ENCODE measurements at regions not wholly inside any gene's neighbourhood (a gene's known extent, or its start where the extent isn't known, plus 50 kb on each side); places are given as distances from the start of the nearest gene placed in this dataset.

DNA sequence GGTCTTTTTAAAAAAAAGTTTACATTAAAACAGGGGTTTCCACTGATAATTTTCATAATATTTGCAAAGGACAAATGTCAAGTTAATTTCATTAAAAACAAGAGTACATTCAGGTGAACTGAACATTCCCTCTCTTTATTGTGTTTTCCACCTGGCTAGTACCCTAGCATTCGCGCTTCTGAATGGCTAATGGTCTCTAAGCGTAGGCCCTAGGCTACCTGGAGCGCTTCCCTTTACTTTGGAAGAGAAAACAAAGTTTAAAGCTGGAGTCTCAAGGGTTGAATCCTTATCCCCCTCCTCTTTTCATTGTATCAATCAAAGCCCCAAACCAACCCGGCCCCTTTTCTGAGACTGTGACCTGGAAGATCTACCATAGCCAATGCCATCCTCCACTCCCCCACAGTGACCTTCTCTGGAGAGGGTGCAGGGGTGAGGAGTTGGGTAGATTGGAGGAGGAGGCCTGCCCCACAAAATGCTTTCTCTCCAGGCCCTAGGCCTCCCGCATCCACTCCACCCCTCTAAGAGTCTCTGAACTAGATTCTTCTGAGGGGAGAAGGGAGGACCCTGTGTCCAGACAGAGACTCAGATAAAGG is 73.3 kb upstream of the TBCA start:
- Histone ChIP-seq H3K27ac (ENCODE audit: low read length) (no peak overlapping the region), H3K27me3 (ENCODE audit: low read length) (no peaks in the 10 kb centered on the region), H3K79me2 (ENCODE audit: low read length) (no peaks in the 10 kb centered on the region), H3K9ac (ENCODE audit: low read length) (no peak overlapping the region), H2AFZ (ENCODE audit: low read length) (no peak overlapping the region), H3K9me3 (ENCODE audit: low read length) (no peaks in the 10 kb centered on the region), H4K20me1 (ENCODE audit: low read length) (no peaks in the 10 kb centered on the region), H3K4me2 (ENCODE audit: low read length) (no peak overlapping the region), H3F3A (ENCODE audit: low read length, unreplicated experiment) (no peaks in the 10 kb centered on the region), H3K9me2 (replicated peaks; ENCODE audit: low read length) (no peaks in the 10 kb centered on the region), H3K4me1 (ENCODE audit: insufficient read depth, low read length) (no peaks in the 10 kb centered on the region), H3K36me3 (ENCODE audit: low read depth, low read length) (no peaks in the 10 kb centered on the region), H3K4me3 (ENCODE audit: low read length) (no peak overlapping the region)
- ChIA-PET CTCF (no interaction called here), POLR2A (ENCODE audit: unreplicated experiment) (no interaction called here)
- DNase-seq (no peak), ATAC-seq (no peak)
- no TSS peak for BruUV-seq (replicated peaks)
- no peak for TF ChIP-seq EZH2phosphoT487 (IDR thresholded peaks at IDR 0.05; ENCODE audit: borderline replicate concordance, low read length)
- no peak for TF ChIP-seq EZH2 (IDR thresholded peaks at IDR 0.05; ENCODE audit: low read length, unreplicated experiment)
- TF ChIP-seq, protein P1, sequence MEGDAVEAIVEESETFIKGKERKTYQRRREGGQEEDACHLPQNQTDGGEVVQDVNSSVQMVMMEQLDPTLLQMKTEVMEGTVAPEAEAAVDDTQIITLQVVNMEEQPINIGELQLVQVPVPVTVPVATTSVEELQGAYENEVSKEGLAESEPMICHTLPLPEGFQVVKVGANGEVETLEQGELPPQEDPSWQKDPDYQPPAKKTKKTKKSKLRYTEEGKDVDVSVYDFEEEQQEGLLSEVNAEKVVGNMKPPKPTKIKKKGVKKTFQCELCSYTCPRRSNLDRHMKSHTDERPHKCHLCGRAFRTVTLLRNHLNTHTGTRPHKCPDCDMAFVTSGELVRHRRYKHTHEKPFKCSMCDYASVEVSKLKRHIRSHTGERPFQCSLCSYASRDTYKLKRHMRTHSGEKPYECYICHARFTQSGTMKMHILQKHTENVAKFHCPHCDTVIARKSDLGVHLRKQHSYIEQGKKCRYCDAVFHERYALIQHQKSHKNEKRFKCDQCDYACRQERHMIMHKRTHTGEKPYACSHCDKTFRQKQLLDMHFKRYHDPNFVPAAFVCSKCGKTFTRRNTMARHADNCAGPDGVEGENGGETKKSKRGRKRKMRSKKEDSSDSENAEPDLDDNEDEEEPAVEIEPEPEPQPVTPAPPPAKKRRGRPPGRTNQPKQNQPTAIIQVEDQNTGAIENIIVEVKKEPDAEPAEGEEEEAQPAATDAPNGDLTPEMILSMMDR (conservative IDR thresholded peaks at IDR 0.05; ENCODE audit: low read depth, low read length) = no peak
- intact Hi-C loops (cut with micrococcal nuclease) = no loop called here

DNA sequence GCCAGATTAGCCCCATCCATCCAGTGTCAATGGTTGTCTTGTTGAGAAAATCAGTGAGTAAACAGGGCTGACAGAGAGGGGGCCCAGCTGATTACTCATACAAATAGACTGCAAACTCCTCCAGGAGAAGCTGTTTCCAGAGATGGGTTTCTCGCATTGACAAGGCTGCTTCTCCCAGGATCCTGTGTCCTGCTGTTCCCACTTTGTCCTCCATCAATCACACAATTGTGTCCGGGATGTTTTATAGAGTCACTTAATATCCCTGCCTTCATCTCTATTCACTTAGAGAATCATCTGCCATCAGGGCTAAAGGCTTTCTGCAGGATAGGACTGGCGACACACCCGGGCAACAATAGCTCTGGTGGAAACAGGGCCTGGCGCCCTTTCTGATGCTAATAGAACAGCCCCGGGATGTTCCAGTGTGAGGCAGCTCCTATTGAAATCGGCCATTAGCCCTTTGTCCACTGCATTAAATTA is 71.7 kb upstream of the TBCA start:
- no peak overlapping the region for H3K4me2 ChIP-seq (ENCODE audit: low read length)
- H3K4me1 ChIP-seq (ENCODE audit: insufficient read depth, low read length) = no peaks in the 10 kb centered on the region
- no peak for DNase-seq
- H3K9me3 ChIP-seq (ENCODE audit: low read length) = no peaks in the 10 kb centered on the region
- ATAC-seq = no peak
- no peaks in the 10 kb centered on the region for H3K79me2 ChIP-seq (ENCODE audit: low read length)
- no peaks in the 10 kb centered on the region for H3K36me3 ChIP-seq (ENCODE audit: low read depth, low read length)
- ChIA-PET CTCF (no interaction called here), POLR2A (ENCODE audit: unreplicated experiment) (no interaction called here)
- no TSS peak for BruUV-seq (replicated peaks)
- TF ChIP-seq EZH2 (IDR thresholded peaks at IDR 0.05; ENCODE audit: low read length, unreplicated experiment) (no peak), EZH2phosphoT487 (IDR thresholded peaks at IDR 0.05; ENCODE audit: borderline replicate concordance, low read length) (no peak)
- TF ChIP-seq, protein P1 (conservative IDR thresholded peaks at IDR 0.05; ENCODE audit: low read depth, low read length) = no peak
- no peak overlapping the region for H3K4me3 ChIP-seq (ENCODE audit: low read length)
- H3K9ac ChIP-seq (ENCODE audit: low read length) = no peak overlapping the region
- no peak overlapping the region for H3K27ac ChIP-seq (ENCODE audit: low read length)
- H3K27me3 ChIP-seq (ENCODE audit: low read length) = no peaks in the 10 kb centered on the region
- H2AFZ ChIP-seq (ENCODE audit: low read length) = no peak overlapping the region
- H4K20me1 ChIP-seq (ENCODE audit: low read length) = no peaks in the 10 kb centered on the region
- no peaks in the 10 kb centered on the region for H3K9me2 ChIP-seq (replicated peaks; ENCODE audit: low read length)
- no peaks in the 10 kb centered on the region for H3F3A ChIP-seq (ENCODE audit: low read length, unreplicated experiment)
- intact Hi-C loops (cut with micrococcal nuclease) = no loop called here

DNA sequence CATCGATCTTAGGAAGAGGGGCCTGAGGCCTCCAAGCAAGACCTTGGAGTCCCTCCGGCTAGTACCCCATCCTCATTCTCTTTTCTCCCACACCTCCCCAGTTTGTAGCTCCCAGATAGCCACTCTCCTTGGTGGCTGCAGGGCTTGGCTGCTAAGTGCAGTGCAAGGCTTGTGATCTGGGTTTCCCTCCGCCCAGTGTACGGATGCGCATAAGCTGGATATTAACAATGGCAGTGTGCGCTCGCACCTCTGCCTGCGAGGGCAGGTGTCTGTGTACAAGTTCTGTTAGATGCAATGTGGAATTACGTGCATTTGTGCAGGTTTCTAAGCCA is 71.0 kb upstream of the TBCA start:
- ChIA-PET CTCF (no interaction called here), POLR2A (ENCODE audit: unreplicated experiment) (no interaction called here)
- Histone ChIP-seq H3K79me2 (ENCODE audit: low read length) (no peaks in the 10 kb centered on the region), H3K9me3 (ENCODE audit: low read length) (no peaks in the 10 kb centered on the region), H3K4me2 (ENCODE audit: low read length) (no peak overlapping the region), H3F3A (ENCODE audit: low read length, unreplicated experiment) (no peaks in the 10 kb centered on the region), H3K9me2 (replicated peaks; ENCODE audit: low read length) (no peaks in the 10 kb centered on the region), H3K9ac (ENCODE audit: low read length) (no peak overlapping the region), H2AFZ (ENCODE audit: low read length) (no peak overlapping the region), H3K27ac (ENCODE audit: low read length) (no peak overlapping the region), H3K4me1 (ENCODE audit: insufficient read depth, low read length) (no peaks in the 10 kb centered on the region), H4K20me1 (ENCODE audit: low read length) (no peaks in the 10 kb centered on the region), H3K36me3 (ENCODE audit: low read depth, low read length) (no peaks in the 10 kb centered on the region), H3K4me3 (ENCODE audit: low read length) (no peak overlapping the region), H3K27me3 (ENCODE audit: low read length) (no peaks in the 10 kb centered on the region)
- DNase-seq (no peak), ATAC-seq (no peak)
- intact Hi-C loops (cut with micrococcal nuclease) = no loop called here
- no TSS peak for BruUV-seq (replicated peaks)
- TF ChIP-seq, protein P1 (conservative IDR thresholded peaks at IDR 0.05; ENCODE audit: low read depth, low read length) = no peak
- TF ChIP-seq EZH2 (IDR thresholded peaks at IDR 0.05; ENCODE audit: low read length, unreplicated experiment) (no peak), EZH2phosphoT487 (IDR thresholded peaks at IDR 0.05; ENCODE audit: borderline replicate concordance, low read length) (no peak)
